ENCODE measurements at regions not wholly inside any gene's neighbourhood (a gene's known extent, or its start where the extent isn't known, plus 50 kb on each side); places are given as distances from the start of the nearest gene placed in this dataset.

DNA sequence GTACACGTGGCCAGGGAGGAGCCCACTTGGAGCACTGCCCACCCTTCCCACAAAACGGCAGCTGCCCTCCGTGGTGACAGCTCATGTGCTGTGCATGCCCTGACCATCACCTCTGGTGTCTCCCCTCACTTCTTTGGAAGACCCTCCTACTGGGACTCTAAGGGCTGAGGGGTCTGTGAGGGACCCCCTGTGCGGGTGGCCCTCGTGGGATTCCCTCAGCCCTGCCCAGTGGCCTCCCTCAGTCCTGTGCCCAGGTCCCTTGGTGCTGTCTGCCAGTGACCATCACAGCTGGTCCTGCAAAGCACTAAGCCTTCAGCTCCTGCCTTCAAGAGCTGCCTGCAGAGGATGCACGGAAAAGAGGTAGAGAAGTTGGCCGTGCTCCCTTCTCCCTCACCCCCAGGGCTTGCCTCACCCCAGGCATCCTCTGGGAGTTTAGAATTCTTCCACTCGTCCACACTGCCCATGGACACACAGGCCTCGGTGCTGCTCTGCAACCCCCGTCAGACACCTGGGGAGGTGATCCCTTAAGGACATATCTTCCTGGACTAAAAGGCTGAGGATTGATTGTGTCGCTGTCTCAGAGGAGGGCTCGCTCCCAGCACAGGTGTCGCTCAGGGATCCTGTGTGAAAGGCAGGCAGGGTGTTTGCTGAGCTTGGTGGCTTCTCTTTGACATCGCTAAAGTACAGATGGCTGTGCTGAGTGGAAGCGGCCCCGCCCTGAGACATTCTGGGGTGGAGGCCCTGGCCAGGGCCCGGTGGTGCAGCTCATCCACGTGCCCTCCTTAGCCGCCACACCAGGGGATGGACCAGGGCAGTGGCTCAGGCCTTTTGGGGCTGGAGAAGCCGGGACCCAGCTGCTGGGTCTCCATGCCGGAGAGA is 119.5 kb upstream of the FRMD1 start:
- H3K9ac ChIP-seq (ENCODE audit: low read depth in 2 of 2, low read length in 2 of 2), result no peak overlapping the region
- H3K4me3 ChIP-seq, result no peak overlapping the region
- no peak for TF ChIP-seq CTCF (IDR thresholded peaks at IDR 0.05)
- H3K9me3 ChIP-seq, result no peaks in the 10 kb centered on the region
- no peak for DNase-seq
- intact Hi-C loops (cut with DNase I), result no loop called here
- no peaks in the 10 kb centered on the region for H3K27me3 ChIP-seq
- no peak overlapping the region for H3K27ac ChIP-seq
- no peaks in the 10 kb centered on the region for H3K36me3 ChIP-seq
- no peaks in the 10 kb centered on the region for H3K4me1 ChIP-seq

GRCh38 chr6:168197636-168198301 is 118.8 kb upstream of the FRMD1 start:
- DNase-seq, result no peak
- H3K4me3 ChIP-seq, result no peak overlapping the region
- TF ChIP-seq CTCF (IDR thresholded peaks at IDR 0.05), result no peak
- no peaks in the 10 kb centered on the region for H3K9me3 ChIP-seq
- no peak overlapping the region for H3K27ac ChIP-seq
- H3K36me3 ChIP-seq, result no peaks in the 10 kb centered on the region
- no peaks in the 10 kb centered on the region for H3K27me3 ChIP-seq
- H3K9ac ChIP-seq (ENCODE audit: low read depth in 2 of 2, low read length in 2 of 2), result no peak overlapping the region
- intact Hi-C loops (cut with DNase I), result no loop called here
- no peaks in the 10 kb centered on the region for H3K4me1 ChIP-seq

- Histone ChIP-seq H3K36me3 (no peaks in the 10 kb centered on the region), H3K4me1 (no peaks in the 10 kb centered on the region), H3K4me3 (no peak overlapping the region), H3K9me3 (no peaks in the 10 kb centered on the region), H3K9ac (ENCODE audit: low read depth in 2 of 2, low read length in 2 of 2) (peak overlapping the region in 1 of 2 donors; percentile 3), H3K27ac (no peak overlapping the region), H3K27me3 (no peaks in the 10 kb centered on the region)
- intact Hi-C loops (cut with DNase I), result no loop called here
- no peak for DNase-seq
- no peak for TF ChIP-seq CTCF (IDR thresholded peaks at IDR 0.05)
Observed at GRCh38 chr6:168196881-168197635, 118.0 kb upstream of the FRMD1 start.

DNA sequence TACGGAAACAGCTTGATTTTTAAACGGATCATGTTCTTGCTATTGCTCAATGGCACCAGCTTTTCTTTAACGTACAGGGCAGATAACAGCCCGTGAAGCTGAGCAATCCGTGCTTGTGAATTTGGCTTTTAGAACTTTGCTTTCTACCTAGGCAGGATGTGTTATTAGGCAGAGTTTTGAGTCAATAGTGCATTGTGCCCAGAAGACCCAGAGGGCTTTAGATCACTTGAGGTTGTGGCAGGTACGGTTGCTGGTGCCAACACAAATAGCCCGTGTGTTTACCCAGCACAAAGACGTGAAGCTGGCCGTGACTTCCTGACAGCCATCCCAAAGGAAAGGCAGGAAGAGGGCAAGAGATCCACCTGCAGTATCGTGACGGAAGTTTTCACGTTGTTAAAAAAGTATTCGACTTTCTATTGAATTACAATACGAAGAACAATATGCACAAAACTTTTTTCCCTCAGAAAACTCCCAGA is 117.4 kb upstream of the FRMD1 start:
- H3K9ac ChIP-seq (ENCODE audit: low read depth in 2 of 2, low read length in 2 of 2), result peak overlapping the region in 1 of 2 donors; percentile 3
- TF ChIP-seq CTCF (IDR thresholded peaks at IDR 0.05), result no peak
- intact Hi-C loops (cut with DNase I), result no loop called here

DNA sequence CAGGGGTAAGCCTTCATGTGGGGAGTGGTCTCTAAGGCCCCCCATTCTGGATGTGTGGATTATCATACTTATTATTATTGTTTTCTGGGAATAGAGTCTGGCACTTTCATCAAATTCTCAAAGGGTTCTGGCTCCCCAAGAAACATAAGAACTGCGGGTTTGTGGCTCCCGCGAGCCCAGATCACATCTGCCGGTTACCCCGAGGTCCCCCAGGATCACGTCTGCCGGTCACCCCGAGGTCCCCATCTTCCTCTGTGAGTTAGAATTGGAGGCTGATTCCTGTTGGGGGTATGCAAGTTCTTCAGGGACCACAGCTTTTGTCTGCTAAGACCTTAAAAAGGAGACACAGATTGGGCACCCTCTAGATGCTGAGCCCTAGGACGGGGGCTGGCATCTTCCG is 116.7 kb upstream of the FRMD1 start:
- H3K27ac ChIP-seq, result peak overlapping the region; percentile 22

More for the DNA sequence above, 117.4 kb upstream of the FRMD1 start:
- peak overlapping the region; percentile 22 for H3K27ac ChIP-seq
- H3K36me3 ChIP-seq, result no peaks in the 10 kb centered on the region
- H3K4me1 ChIP-seq, result no peaks in the 10 kb centered on the region
- no peaks in the 10 kb centered on the region for H3K27me3 ChIP-seq
- peak; percentile 81 for DNase-seq
- no peaks in the 10 kb centered on the region for H3K9me3 ChIP-seq
- H3K4me3 ChIP-seq, result no peak overlapping the region

More for the DNA sequence above, 116.7 kb upstream of the FRMD1 start:
- intact Hi-C loops (cut with DNase I), result loop anchor here (2.0 kb wide), 1 partner anchor 43 kb away; no protein-coding TSS in a partner anchor
- no peaks in the 10 kb centered on the region for H3K36me3 ChIP-seq
- no peak for DNase-seq
- H3K4me3 ChIP-seq, result no peak overlapping the region
- no peak for TF ChIP-seq CTCF (IDR thresholded peaks at IDR 0.05)
- H3K27me3 ChIP-seq, result no peaks in the 10 kb centered on the region
- H3K9ac ChIP-seq (ENCODE audit: low read depth in 2 of 2, low read length in 2 of 2), result no peak overlapping the region
- no peaks in the 10 kb centered on the region for H3K9me3 ChIP-seq
- H3K4me1 ChIP-seq, result no peaks in the 10 kb centered on the region
